ENCODE measurements at regions not wholly inside any gene's neighbourhood (a gene's known extent, or its start where the extent isn't known, plus 50 kb on each side); places are given as distances from the start of the nearest gene placed in this dataset.

DNA sequence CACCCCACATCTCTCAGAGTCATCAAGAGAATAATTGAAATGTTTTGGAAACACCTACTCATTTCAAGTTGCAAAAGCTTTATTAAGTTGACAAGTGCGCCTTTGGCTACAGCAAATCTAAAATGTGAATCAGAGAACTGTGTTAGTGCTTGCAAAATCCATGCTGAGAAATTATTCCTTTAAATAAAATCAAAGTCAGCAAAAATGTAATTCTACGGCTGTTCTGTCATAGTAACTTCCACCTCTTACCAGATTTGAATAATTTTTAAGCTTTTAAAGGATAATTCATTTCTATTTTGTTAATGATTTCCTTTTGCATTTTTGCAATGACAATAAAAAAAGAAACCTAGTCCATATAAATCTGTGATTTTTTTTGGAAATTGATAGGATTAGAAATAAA lies 1779.1 kb downstream of the STIM2 start:
- Histone ChIP-seq H3K27me3 (replicated peaks in 1 of 2; ENCODE audit: control insufficient read depth in 2 of 2, insufficient read depth in 2 of 2, low read length in 1 of 2) (no peaks in the 10 kb centered on the region), H3K4me3 (no peak overlapping the region), H3K9me3 (replicated peaks; ENCODE audit: control insufficient read depth, insufficient read depth, low read length) (no peaks in the 10 kb centered on the region), H3K36me3 (ENCODE audit: control insufficient read depth in 2 of 2, insufficient read depth in 2 of 2, low read length in 1 of 2) (no peaks in the 10 kb centered on the region), H2AFZ (ENCODE audit: control insufficient read depth, low read depth, low read length) (no peak overlapping the region), H3K79me2 (ENCODE audit: control insufficient read depth, insufficient read depth, low read length) (no peaks in the 10 kb centered on the region), H4K20me1 (ENCODE audit: control insufficient read depth, insufficient read depth) (no peaks in the 10 kb centered on the region), H3K4me1 (ENCODE audit: control insufficient read depth, insufficient read depth, low read length) (no peaks in the 10 kb centered on the region), H3K9ac (ENCODE audit: control insufficient read depth, insufficient read depth, low read length) (no peak overlapping the region), H3K4me2 (ENCODE audit: control insufficient read depth, insufficient read depth) (no peak overlapping the region), H3K27ac (ENCODE audit: control insufficient read depth, insufficient read depth) (no peak overlapping the region)
- ATAC-seq (no peak), DNase-seq (ENCODE audit: low read depth, low spot score) (no peak), FAIRE-seq (no peak)
- WGBS (ENCODE audit: insufficient coverage, insufficient replicate concordance, low lambda C conversion rate, missing lambda C conversion rate), result 38% methylated on average over 2 of the region's 2 CpGs
- ChIA-PET SMC1A (ENCODE audit: uncharacterized antibody, unreplicated experiment) (no interaction called here), RAD21 (ENCODE audit: unreplicated experiment) (no interaction called here), POLR2A (no interaction called here), CTCF (no interaction called here)
- intact Hi-C loops (cut with micrococcal nuclease; ENCODE audit: unreplicated experiment) (no loop called here), in situ Hi-C loops (cut with MboI) (no loop called here)
- no TSS peak for BruUV-seq (replicated peaks)
- TF ChIP-seq POU2F2 (IDR thresholded peaks at IDR 0.05; ENCODE audit: borderline replicate concordance, low read depth, low read length) (no peak), MXI1 (IDR thresholded peaks at IDR 0.05; ENCODE audit: low read depth, low read length) (no peak), EP300 (IDR thresholded peaks at IDR 0.05; ENCODE audit: borderline replicate concordance in 1 of 2, control insufficient read depth in 1 of 2, low read depth in 2 of 2, low read length in 2 of 2) (no peak), NFXL1 (IDR thresholded peaks at IDR 0.05; ENCODE audit: borderline replicate concordance) (no peak), JUNB (IDR thresholded peaks at IDR 0.05) (no peak), TARDBP (IDR thresholded peaks at IDR 0.05; ENCODE audit: borderline replicate concordance) (no peak), POLR2AphosphoS5 (IDR thresholded peaks at IDR 0.05; ENCODE audit: low read length) (no peak), CHD2 (IDR thresholded peaks at IDR 0.05; ENCODE audit: borderline replicate concordance, low read depth, low read length) (no peak), ZNF217 (IDR thresholded peaks at IDR 0.05) (no peak), RB1 (IDR thresholded peaks at IDR 0.05; ENCODE audit: borderline replicate concordance) (no peak), RFX5 (IDR thresholded peaks at IDR 0.05; ENCODE audit: low read depth, low read length) (no peak), POLR2A (IDR thresholded peaks at IDR 0.05; ENCODE audit: low read depth, low read length) (no peak), SIN3A (IDR thresholded peaks at IDR 0.05; ENCODE audit: low read depth, low read length) (no peak), ZNF384 (IDR thresholded peaks at IDR 0.05; ENCODE audit: borderline replicate concordance, low read depth, low read length) (no peak)
- TF ChIP-seq, protein P1, sequence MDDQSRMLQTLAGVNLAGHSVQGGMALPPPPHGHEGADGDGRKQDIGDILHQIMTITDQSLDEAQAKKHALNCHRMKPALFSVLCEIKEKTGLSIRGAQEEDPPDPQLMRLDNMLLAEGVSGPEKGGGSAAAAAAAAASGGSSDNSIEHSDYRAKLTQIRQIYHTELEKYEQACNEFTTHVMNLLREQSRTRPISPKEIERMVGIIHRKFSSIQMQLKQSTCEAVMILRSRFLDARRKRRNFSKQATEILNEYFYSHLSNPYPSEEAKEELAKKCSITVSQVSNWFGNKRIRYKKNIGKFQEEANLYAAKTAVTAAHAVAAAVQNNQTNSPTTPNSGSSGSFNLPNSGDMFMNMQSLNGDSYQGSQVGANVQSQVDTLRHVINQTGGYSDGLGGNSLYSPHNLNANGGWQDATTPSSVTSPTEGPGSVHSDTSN (IDR thresholded peaks at IDR 0.05; ENCODE audit: insufficient replicate concordance, low read depth, low read length), result no peak
- TF ChIP-seq, protein P2, sequence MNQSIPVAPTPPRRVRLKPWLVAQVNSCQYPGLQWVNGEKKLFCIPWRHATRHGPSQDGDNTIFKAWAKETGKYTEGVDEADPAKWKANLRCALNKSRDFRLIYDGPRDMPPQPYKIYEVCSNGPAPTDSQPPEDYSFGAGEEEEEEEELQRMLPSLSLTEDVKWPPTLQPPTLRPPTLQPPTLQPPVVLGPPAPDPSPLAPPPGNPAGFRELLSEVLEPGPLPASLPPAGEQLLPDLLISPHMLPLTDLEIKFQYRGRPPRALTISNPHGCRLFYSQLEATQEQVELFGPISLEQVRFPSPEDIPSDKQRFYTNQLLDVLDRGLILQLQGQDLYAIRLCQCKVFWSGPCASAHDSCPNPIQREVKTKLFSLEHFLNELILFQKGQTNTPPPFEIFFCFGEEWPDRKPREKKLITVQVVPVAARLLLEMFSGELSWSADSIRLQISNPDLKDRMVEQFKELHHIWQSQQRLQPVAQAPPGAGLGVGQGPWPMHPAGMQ (IDR thresholded peaks at IDR 0.05; ENCODE audit: borderline replicate concordance), result no peak
- TF ChIP-seq, protein P3, sequence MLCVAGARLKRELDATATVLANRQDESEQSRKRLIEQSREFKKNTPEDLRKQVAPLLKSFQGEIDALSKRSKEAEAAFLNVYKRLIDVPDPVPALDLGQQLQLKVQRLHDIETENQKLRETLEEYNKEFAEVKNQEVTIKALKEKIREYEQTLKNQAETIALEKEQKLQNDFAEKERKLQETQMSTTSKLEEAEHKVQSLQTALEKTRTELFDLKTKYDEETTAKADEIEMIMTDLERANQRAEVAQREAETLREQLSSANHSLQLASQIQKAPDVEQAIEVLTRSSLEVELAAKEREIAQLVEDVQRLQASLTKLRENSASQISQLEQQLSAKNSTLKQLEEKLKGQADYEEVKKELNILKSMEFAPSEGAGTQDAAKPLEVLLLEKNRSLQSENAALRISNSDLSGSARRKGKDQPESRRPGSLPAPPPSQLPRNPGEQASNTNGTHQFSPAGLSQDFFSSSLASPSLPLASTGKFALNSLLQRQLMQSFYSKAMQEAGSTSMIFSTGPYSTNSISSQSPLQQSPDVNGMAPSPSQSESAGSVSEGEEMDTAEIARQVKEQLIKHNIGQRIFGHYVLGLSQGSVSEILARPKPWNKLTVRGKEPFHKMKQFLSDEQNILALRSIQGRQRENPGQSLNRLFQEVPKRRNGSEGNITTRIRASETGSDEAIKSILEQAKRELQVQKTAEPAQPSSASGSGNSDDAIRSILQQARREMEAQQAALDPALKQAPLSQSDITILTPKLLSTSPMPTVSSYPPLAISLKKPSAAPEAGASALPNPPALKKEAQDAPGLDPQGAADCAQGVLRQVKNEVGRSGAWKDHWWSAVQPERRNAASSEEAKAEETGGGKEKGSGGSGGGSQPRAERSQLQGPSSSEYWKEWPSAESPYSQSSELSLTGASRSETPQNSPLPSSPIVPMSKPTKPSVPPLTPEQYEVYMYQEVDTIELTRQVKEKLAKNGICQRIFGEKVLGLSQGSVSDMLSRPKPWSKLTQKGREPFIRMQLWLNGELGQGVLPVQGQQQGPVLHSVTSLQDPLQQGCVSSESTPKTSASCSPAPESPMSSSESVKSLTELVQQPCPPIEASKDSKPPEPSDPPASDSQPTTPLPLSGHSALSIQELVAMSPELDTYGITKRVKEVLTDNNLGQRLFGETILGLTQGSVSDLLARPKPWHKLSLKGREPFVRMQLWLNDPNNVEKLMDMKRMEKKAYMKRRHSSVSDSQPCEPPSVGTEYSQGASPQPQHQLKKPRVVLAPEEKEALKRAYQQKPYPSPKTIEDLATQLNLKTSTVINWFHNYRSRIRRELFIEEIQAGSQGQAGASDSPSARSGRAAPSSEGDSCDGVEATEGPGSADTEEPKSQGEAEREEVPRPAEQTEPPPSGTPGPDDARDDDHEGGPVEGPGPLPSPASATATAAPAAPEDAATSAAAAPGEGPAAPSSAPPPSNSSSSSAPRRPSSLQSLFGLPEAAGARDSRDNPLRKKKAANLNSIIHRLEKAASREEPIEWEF (IDR thresholded peaks at IDR 0.05; ENCODE audit: insufficient replicate concordance, low read depth, low read length), result no peak
- TF ChIP-seq, protein P4, sequence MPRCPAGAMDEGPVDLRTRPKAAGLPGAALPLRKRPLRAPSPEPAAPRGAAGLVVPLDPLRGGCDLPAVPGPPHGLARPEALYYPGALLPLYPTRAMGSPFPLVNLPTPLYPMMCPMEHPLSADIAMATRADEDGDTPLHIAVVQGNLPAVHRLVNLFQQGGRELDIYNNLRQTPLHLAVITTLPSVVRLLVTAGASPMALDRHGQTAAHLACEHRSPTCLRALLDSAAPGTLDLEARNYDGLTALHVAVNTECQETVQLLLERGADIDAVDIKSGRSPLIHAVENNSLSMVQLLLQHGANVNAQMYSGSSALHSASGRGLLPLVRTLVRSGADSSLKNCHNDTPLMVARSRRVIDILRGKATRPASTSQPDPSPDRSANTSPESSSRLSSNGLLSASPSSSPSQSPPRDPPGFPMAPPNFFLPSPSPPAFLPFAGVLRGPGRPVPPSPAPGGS (IDR thresholded peaks at IDR 0.05; ENCODE audit: borderline replicate concordance, insufficient read depth, low read depth, low read length, poor library complexity, severe bottlenecking), result no peak

Data from GM12878 (cell line).